ENCODE measurements at regions not wholly inside any gene's neighbourhood (a gene's known extent, or its start where the extent isn't known, plus 50 kb on each side); places are given as distances from the start of the nearest gene placed in this dataset.

DNA sequence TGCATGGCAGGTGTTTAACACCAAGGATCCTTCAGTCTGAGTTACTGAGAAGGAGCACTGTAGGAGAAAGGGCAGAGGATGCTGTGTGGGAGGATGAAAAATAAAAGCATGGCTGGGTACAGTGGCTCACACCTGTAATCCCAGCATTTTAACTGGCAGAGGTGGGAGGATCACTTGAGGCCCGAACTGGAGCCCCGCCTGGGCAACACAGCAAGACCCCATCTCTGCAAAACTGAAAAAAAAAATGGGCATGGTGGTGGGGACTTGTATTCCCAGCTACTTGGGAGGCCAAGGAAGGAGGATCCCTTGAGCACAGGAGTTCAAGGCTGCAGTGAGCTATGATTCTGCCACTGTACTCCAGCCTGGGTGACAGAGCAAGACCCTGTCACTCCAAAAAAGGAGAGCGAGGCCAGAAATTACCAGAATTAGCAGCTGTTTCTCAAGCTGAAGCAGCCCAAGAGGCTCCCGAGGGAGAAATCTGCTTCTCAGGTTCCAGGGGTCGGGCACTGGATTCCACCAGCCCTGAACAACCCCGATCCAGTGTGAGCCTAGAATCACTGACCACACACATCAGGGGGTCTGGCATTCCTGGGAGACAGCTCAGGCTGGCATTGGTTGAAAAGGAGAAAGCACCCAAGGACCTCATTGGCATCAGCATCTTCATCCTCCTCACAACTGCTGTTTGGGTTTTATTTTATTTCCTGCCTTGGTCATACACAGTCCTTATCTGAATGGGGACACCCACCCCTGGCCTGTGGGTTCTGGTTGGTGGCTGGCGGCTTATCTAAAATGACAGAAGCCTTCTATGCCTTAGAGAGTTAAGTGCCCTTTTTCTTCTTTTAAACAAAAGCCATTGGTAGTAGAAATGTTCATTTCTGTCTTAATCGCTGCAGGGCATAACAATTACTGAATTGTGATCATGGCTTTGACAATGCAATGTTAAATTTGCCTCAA is 66.3 kb upstream of the TRIM2 start:
- no peak for DNase-seq (ENCODE audit: low spot score)

DNA sequence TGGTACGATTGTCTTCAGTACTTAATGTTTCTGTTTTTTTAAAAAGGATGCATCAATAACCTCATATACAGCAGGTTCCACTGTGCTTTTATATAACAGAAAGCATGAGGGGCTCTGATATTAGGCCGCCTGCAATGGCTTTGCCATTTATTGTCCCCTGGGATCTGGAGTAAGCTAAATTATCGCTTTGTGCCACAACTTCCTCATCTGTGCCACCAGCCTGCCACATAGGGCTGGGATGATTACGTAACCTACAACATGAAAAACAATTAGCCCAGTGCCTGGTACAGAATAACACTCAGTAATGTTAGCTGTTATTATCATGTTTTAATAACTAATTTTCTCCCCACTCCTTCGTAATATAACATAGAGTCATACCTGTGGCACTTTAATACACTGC is 65.5 kb upstream of the TRIM2 start:
- DNase-seq (ENCODE audit: low spot score) = peak; percentile 38

DNA sequence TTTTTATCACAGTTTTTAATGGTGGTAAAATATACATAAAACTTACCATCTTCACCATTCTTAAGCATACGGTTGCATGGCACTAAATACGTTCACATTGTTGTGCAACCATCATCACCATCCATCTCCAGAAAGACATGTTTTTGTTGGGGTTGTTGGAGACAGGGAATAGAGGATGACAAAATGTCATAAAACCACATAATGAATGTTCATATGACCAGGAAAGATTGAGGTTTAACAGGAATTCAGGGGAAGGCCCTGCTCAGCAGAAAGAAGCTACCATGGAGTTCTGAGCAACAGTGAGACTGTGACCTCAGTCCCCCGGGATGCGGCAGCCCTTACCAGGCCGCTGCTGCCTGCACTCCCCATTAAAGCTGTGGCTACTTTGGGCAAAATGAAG is 63.9 kb upstream of the TRIM2 start:
- DNase-seq (ENCODE audit: low spot score) = no peak

DNA sequence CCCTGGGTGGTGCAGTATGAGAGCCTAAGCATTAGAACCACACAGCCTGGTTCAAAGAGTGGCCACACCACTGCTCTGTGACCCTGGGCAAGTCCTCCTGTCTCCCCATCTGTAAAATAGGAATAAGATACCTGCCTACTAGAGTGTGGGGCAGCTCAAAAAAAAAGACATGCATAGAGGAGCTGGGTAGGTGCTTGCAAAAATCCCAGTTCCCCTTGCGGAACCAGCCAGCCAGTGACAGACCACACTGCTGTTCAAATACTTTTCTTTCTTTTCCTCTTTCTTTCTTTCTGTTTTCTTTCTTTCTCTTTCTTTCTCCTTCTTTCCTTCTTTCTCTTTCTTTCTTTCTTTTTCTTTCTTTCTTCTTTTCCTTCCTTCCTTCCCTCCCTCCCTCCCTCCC is 63.0 kb upstream of the TRIM2 start:
- DNase-seq (ENCODE audit: low spot score) = no peak

DNA sequence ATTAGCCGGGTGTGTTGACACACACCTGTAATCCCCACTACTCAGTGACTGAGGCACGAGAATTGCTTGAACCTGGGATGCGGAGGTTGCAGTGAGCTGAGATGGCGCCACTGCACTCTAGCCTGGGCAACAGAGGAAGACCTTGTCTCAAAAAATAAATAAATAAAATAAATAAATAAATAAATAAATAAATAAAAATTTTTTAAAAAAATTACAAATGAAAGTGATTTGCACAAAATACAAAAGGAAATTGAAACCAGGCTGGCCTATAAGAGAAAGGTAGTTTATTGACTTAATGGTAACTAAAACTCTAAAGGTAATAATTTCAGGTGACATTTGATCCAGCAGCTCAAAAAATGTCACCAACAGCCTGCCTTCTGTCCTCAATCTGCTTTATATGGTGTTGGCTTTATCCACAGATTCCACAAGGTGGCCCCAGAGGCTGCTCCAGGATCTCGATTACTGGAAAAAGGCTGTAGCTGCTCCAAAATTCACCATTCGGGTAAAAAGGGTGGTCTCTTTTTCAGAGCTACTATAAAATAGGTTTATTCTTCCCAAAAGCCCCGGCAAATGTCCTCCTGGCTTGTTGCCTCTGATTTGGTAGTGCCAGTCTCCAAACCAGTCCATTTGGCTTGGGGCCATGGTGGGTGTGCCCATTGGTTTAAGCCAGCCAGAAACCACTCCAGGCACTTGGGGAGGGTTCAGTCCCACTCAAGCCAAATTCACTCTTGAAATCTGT is 61.4 kb upstream of the TRIM2 start:
- DNase-seq (ENCODE audit: low spot score) = peak; percentile 43

DNA sequence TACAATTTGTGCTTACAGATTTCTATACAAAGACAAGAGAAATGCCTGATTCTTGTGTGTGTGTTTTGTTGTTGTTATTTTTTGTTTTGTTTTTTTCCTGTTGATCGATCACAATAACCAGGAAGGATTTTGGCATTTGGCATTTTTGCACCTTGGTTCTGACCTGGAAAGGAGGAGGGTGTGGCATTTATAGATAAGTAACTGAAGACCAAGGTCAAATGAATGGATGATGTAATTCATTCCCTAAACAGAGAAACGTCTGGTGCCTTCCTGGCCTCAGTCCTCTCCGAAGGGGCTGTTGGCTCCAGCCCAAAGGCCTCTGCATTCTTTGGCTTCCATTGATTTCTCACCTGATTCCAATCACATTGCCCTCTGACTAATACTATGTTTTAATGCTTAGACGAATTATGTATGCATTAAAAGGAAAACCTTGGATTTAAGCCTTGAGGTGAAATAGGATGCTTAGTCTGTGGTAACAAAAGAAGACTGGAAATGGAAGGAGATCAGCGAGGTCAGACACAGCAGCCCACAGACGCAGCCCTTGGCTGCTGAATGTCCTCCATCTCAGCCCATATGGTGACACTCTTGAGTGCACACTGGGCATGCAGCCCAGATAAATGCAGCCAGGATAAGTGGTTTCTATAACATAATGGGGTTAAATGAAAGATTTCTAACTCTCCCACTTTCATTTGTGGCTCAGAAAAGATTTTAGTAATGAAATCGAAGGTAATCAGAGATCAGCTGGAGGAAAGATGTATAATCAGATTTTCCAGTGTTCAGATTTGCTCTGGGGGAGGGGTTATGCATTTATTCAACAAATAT is 60.5 kb upstream of the TRIM2 start:
- no peak for DNase-seq (ENCODE audit: low spot score)

DNA sequence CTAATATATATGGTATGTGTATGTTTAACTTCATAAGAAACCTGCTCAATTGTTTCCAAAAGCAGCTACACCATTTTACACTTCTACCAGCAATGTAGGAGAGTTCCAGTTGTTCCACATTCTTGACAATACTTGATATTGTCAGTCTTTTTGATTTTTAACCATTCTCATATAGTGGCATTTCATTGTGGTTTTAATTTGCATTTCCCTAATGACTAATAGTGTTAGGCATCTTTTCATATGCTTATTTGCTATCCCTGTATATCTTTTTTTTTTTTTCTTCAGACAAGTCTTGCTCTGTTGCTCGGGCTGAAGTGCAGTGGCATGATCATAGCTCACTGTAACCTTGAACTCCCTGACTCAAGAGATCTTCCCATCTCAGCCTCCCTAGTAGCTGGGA is 58.2 kb upstream of the TRIM2 start:
- no peak for DNase-seq (ENCODE audit: low spot score)

DNA sequence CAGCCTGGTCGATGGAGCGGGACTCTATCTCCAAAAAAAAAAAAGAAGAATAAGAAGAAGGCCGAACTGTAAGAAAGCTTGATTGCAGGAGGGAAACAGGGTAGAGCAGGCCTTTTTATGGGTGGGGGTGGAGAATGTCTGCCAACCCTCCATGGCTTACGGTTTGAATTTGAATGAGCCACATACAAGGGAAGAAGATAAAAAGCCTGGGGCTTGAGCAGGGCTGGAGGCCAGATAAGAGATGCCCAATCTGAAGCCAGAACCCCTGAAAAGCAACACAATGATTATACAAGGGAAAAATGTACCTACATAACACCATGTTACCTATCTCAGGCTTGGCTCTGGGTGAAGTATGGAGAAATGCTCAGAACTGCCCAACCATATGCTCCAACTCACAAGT is 57.3 kb upstream of the TRIM2 start:
- no peak for DNase-seq (ENCODE audit: low spot score)

DNA sequence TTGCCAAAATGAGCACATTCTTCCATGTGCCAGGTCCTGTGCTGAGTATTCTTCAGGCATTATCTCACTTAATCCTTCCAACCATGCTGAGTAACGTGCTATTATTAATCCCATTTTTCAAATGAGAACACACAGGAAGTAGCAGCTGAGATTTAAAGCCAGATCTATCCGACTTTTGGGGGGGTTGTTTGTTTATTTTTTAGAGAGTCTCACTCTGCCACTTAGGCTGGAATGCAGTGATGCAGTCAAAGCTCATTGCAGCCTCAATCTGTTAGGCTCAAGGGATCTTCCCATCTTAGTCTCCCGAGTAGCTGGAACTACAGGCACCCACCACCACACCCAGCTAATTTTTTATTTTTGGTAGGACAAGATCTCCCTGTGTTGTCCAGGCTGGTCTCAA is 55.5 kb upstream of the TRIM2 start:
- no peak for DNase-seq (ENCODE audit: low spot score)

DNA sequence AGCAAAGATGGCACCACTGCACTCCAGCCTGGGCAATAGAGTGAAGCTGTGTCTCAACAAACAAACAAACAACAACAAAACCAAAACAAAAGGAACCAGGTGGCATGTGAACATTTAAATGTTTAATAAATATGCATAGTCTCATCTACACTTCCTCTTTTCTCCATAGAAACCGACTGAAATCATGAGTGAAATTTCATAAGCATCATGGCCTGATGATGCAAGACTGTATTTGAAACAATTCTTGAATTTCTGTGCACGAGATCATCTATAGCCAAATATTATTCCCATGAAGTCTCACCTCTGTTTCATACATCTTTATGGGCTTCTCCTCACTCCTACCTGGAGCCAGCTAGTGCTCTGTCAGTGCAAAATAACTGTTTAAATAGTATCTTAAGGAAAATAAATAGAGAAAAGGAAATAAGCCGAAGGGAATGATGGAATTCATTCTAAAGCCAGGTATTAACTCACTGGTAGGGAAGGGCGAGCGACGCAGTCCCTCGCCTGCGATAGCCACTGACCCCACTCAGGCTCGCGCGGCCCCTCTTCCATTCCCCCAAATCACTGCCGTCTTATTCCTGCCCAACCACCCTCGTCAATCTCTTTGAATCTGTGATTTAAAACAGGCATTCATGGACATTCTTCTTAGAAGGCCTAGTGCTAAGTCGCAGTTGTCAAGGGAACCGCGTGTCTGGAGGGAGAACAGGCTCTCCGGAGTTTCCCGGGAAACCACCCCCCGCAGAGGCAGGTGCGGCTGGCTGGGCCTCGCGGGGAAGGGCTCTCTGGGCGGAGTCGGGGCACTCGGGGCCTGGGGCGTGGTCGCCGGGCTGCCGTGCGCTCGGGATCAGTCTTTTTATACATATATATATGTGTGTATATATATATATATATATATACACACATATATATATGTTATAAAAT is 52.4 kb upstream of the TRIM2 start:
- DNase-seq (ENCODE audit: low spot score) = peak; percentile 51

DNA sequence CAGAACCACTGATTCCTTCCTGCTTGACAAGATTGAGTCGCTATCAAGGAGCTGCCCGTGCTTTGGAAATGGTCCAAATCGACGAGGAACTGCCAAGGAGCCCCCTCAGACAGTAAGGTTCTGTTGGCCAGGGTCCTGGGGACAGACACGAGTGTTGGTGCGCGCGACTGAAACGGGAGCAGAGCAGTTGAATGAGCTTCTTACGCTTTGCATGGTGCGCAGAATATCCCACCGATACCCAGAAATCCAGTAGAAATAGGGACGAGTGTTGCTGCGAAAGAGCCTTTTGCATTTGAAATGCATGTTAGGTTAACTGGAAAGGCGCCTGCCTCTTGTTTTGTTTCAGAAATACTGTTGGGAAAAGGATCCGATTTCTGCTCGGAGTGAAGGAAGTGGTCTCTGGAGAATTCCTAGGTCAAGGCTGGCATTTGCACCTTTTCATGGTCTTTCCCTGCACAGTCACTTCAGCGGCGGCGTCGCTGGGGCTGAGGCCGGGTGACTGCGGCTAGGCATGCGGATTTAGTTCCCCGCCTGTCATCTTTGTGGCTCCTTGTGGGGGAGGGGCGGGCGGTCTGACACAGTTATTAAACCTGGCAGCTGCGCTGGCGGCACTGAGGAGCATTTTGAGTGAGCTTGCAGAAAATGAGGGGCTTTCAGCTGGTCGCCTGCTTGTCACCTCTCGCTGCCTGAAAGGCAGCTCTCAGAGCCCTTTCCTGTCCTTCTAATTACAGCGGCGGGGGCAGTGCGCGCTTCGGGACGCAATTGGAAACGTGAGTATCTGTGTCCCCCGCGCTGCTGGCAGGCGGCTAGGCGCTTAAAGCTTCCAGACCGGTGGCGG is 51.5 kb upstream of the TRIM2 start:
- peak; percentile 40 for DNase-seq (ENCODE audit: low spot score)

DNA sequence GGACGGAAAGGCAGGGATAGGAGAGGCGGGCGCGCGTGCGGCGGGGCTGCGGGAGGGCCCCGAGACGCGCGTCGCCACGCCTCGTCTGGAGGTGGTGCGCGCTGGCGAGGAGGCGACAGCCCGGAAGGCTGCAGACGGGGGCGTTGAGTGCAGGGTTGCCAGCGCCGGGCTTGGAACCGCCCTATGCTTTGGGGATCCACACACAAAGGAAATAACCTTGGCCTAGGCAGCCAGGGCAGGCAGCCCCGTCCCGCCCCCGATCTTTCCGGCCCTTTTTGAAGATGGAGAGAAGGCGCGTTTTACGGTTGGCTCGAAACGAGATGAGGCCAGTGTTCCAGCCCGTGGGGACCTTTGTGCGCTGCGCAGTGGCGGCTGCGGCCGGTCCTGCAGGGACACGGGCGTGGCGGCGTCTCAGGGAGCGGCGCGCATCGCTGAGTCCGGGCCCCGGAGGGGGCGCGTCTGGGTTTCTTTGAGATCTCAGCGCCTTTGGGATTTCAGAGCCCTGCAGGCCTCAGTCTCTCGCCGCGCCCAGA is 50.8 kb upstream of the TRIM2 start:
- DNase-seq (ENCODE audit: low spot score) = peak; percentile 59

DNA sequence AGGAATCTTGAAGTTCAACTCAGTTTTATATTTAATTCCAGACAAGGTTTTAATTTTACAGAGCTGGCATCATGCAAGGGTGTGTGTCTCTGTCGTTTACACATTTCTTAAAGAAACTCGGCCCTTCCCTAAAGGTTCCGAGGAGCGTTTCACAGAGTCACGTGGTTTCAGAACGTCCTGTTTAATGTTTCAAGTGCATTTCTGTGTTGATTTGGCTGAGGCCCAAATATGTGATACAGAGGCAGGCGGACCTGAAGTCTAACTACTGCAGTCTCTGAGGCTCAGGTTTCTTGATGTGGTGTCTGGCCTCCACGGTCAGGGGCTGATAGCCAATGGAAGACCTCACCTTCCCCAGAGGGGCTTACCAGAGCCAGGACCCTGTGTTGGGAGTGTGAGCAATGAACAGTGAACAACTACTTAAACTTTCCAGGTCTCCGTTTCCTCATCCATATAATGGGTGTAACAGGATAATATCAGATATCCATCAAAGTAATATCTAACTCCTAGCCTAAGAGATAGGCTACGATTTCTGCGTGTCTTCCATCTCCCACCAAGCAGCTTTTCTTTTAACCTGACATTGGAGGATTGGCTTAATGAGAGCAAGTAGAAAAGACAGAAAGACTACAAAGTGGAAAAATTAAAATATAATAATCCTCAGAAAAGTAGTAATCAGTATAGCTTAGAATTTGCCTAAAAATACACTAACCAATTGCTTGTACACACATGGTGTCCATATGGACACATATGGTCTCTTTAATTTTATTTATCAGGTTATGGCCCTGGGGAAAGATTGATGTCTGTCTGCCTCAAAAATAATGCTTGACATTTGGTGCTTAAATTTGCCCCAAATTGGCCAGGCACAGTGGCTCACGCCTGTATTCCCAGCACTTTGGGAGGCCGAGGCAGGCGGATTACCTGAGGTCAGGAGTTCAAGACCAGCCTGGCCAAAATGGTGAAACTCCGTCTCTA is 50.0 kb upstream of the TRIM2 start:
- no peak for DNase-seq (ENCODE audit: low spot score)
